ENCODE measurements at regions not wholly inside any gene's neighbourhood (a gene's known extent, or its start where the extent isn't known, plus 50 kb on each side); places are given as distances from the start of the nearest gene placed in this dataset.

DNA sequence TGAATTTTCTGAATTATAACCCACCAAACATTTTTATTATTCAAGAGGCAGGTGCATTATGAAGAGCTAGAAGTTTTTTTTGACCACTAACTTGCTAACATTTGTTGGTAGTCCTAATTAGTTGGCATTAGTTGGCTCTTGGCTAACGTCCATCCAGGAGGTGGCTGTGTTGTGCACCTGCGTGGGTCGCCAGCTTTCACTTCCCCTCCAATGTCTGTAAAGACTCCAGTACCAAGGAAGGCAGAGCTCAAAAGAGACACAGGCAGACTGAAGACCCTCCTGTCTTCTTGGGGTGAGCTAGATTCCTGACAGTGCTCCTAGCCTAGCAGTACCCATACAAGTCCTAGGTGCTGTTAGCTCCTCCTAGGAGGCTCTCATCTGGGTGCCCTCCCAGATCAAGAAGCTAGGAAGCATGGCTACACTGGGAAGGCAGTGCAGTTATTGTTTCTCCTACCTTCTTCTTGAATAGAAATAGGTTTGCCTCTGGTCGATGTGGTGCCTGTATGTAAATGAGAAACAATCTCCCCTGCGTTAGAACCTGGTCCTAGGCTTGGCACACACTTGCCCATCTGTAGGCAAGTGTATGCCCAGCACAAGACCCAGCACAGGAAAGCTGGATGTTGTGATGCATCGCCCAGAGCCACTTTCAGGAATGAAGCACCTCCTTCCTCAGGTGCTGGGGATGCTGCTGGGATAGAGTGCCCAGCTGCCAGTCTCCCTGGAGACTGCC, 190.9 kb downstream of the ICE1 start:
- H3K27ac ChIP-seq (replicated peaks in 1 of 4) = no peak overlapping the region
- H3K36me3 ChIP-seq = no peaks in the 10 kb centered on the region
- peaks cover 0 to 22% (median 19%) of the 10 kb centered on the region in 4 donors for H3K4me1 ChIP-seq
- H3K9me3 ChIP-seq = no peaks in the 10 kb centered on the region
- TF ChIP-seq POLR2AphosphoS5 (IDR thresholded peaks at IDR 0.05) (no peak), EP300 (IDR thresholded peaks at IDR 0.05) (no peak), POLR2A (IDR thresholded peaks at IDR 0.05; ENCODE audit: low read depth) (no peak), CTCF (IDR thresholded peaks at IDR 0.05) (no peak)
- 81% methylated on average over 6 of the region's 6 CpGs for WGBS
- H3K27me3 ChIP-seq = no peaks in the 10 kb centered on the region
- peak; percentile 91 for DNase-seq (ENCODE audit: extremely low spot score)
- intact Hi-C loops (cut with DNase I) = no loop called here
- no peak overlapping the region for H3K4me3 ChIP-seq

DNA sequence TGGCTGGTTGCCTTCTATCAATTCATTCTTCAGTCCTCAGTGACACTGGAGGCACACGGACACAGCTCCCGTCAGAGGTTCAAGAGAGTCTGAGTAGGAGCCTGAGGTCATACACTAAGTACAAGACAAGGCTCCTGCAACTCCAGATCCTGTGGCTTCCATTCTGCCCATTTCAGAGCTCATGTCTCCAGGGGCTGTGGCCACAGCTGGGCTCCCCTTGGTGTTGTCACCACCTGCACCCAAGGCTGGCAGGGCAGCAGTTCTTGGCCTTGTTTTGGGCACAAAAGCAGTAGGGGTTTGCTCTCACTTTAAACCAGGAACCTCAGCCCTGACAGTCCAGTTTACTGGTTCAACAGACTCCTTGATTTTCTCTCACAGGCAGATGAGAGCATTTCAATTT, 189.6 kb downstream of the ICE1 start:
- intact Hi-C loops (cut with DNase I) = no loop called here
- 94% methylated on average over 2 of the region's 2 CpGs for WGBS
- TF ChIP-seq POLR2A (IDR thresholded peaks at IDR 0.05; ENCODE audit: low read depth) = no peak
- no peak for TF ChIP-seq EP300 (IDR thresholded peaks at IDR 0.05)
- TF ChIP-seq CTCF (IDR thresholded peaks at IDR 0.05) = no peak
- TF ChIP-seq POLR2AphosphoS5 (IDR thresholded peaks at IDR 0.05) = no peak
- Histone ChIP-seq H3K27me3 (no peaks in the 10 kb centered on the region), H3K27ac (replicated peaks in 1 of 4) (no peak overlapping the region), H3K4me3 (no peak overlapping the region), H3K4me1 (peaks cover 0 to 18% (median 14%) of the 10 kb centered on the region in 4 donors), H3K36me3 (no peaks in the 10 kb centered on the region), H3K9me3 (no peaks in the 10 kb centered on the region)
- DNase-seq (ENCODE audit: extremely low spot score) = peak; percentile 89

- Histone ChIP-seq H3K27me3 (no peaks in the 10 kb centered on the region), H3K9me3 (no peaks in the 10 kb centered on the region), H3K36me3 (no peaks in the 10 kb centered on the region), H3K27ac (replicated peaks in 1 of 4) (no peak overlapping the region), H3K4me1 (no peaks in the 10 kb centered on the region), H3K4me3 (no peak overlapping the region)
- no peak for TF ChIP-seq CTCF (IDR thresholded peaks at IDR 0.05)
- no peak for TF ChIP-seq EP300 (IDR thresholded peaks at IDR 0.05)
- no peak for TF ChIP-seq POLR2AphosphoS5 (IDR thresholded peaks at IDR 0.05)
- intact Hi-C loops (cut with DNase I) = no loop called here
- no peak for DNase-seq (ENCODE audit: extremely low spot score)
- WGBS = 86% methylated on average over 7 of the region's 7 CpGs
Observed at GRCh38 chr5:5609935-5610334, 187.5 kb downstream of the ICE1 start.

GRCh38 chr5:5605170-5605764, 182.8 kb downstream of the ICE1 start:
- Histone ChIP-seq H3K36me3 (no peaks in the 10 kb centered on the region), H3K27me3 (no peaks in the 10 kb centered on the region), H3K4me1 (no peaks in the 10 kb centered on the region), H3K9me3 (no peaks in the 10 kb centered on the region), H3K27ac (replicated peaks in 1 of 4) (no peak overlapping the region), H3K4me3 (no peak overlapping the region)
- intact Hi-C loops (cut with DNase I) = no loop called here
- WGBS = 72% methylated on average over 14 of the region's 15 CpGs
- DNase-seq (ENCODE audit: extremely low spot score) = peak; percentile 66
- TF ChIP-seq POLR2A (IDR thresholded peaks at IDR 0.05; ENCODE audit: low read depth) (no peak), POLR2AphosphoS5 (IDR thresholded peaks at IDR 0.05) (no peak)

DNA sequence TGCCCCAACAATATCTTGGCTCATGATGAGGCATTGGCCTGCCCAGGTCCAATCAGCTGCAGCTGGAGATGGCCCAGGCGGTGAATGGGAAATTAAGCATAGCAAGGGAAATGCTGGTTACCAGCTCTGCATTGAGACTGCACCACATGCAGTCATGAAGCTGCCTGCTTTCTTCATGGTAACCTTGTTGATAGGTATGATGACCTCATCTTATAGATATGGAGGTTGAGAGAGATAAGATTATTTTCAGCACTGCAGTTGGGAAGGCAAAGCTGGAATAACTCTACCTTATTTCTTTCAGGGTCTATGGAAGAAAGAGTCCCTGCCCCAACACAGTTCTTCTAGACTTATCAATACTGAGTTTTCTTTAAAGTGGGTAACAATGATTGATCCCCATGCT, 180.1 kb downstream of the ICE1 start:
- no peak for DNase-seq (ENCODE audit: extremely low spot score)
- no peaks in the 10 kb centered on the region for H3K27me3 ChIP-seq

More for the DNA sequence above, 180.1 kb downstream of the ICE1 start:
- Histone ChIP-seq H3K27ac (replicated peaks in 1 of 4) (no peak overlapping the region), H3K9me3 (no peaks in the 10 kb centered on the region), H3K4me1 (no peaks in the 10 kb centered on the region), H3K36me3 (no peaks in the 10 kb centered on the region), H3K4me3 (no peak overlapping the region)
- no peak for TF ChIP-seq POLR2A (IDR thresholded peaks at IDR 0.05; ENCODE audit: low read depth)
- no peak for TF ChIP-seq POLR2AphosphoS5 (IDR thresholded peaks at IDR 0.05)
- no peak for TF ChIP-seq CTCF (IDR thresholded peaks at IDR 0.05)
- intact Hi-C loops (cut with DNase I) = no loop called here
- 93% methylated on average over 1 of the region's 1 CpG for WGBS
